HuH-7 (cell line): ENCODE measurements at regions not wholly inside any gene's neighbourhood (a gene's known extent, or its start where the extent isn't known, plus 50 kb on each side); places are given as distances from the start of the nearest gene placed in this dataset.
A peak's percentile ranks its signal among the peaks of the same experiment; 100 is the strongest.

Experiments used
- DNase-seq: peaks from one replicate; pipeline ENCODE4 v3.0.0; 2011; ENCODE audit warnings: low spot score

- DNase-seq, result no peak
Measured at GRCh38 chr4:11628093-11628725, 199.5 kb upstream of the HS3ST1 start.

GRCh38 chr4:11626066-11626465 lies 197.4 kb upstream of the HS3ST1 start:
- DNase-seq, result no peak

- no peak for DNase-seq
Measured at GRCh38 chr4:11625211-11625610, 196.5 kb upstream of the HS3ST1 start.

- DNase-seq, result no peak
Measured at GRCh38 chr4:11624370-11624769, 195.7 kb upstream of the HS3ST1 start.

GRCh38 chr4:11623726-11624037 lies 195.0 kb upstream of the HS3ST1 start:
- peak; percentile 14 for DNase-seq

GRCh38 chr4:11622961-11623725 lies 194.4 kb upstream of the HS3ST1 start:
- no peak for DNase-seq

GRCh38 chr4:11620861-11621260 lies 192.2 kb upstream of the HS3ST1 start:
- no peak for DNase-seq

GRCh38 chr4:11618666-11619282 lies 190.1 kb upstream of the HS3ST1 start:
- DNase-seq, result peak; percentile 13

- no peak for DNase-seq
Measured at GRCh38 chr4:11616856-11617255, 188.2 kb upstream of the HS3ST1 start.

- DNase-seq, result no peak
Measured at GRCh38 chr4:11615601-11616000, 186.9 kb upstream of the HS3ST1 start.

GRCh38 chr4:11614426-11614825 lies 185.7 kb upstream of the HS3ST1 start:
- no peak for DNase-seq

- no peak for DNase-seq
Measured at GRCh38 chr4:11611868-11612267, 183.2 kb upstream of the HS3ST1 start.

- no peak for DNase-seq
Measured at GRCh38 chr4:11609751-11610150, 181.1 kb upstream of the HS3ST1 start.

- no peak for DNase-seq
Measured at GRCh38 chr4:11608992-11609391, 180.3 kb upstream of the HS3ST1 start.

GRCh38 chr4:11606078-11606477 lies 177.4 kb upstream of the HS3ST1 start:
- DNase-seq, result no peak

GRCh38 chr4:11605597-11605996 lies 176.9 kb upstream of the HS3ST1 start:
- DNase-seq, result no peak

GRCh38 chr4:11604821-11605220 lies 176.1 kb upstream of the HS3ST1 start:
- DNase-seq, result no peak

GRCh38 chr4:11603591-11604194 lies 175.0 kb upstream of the HS3ST1 start:
- DNase-seq, result no peak

- no peak for DNase-seq
Measured at GRCh38 chr4:11602606-11603340, 174.1 kb upstream of the HS3ST1 start.

- DNase-seq, result no peak
Measured at GRCh38 chr4:11599064-11599463, 170.4 kb upstream of the HS3ST1 start.

GRCh38 chr4:11598591-11598990 lies 169.9 kb upstream of the HS3ST1 start:
- DNase-seq, result no peak

- DNase-seq, result no peak
Measured at GRCh38 chr4:11597506-11597905, 168.8 kb upstream of the HS3ST1 start.
